Liver (tissue), 8 donors: ENCODE measurements at regions not wholly inside any gene's neighbourhood (a gene's known extent, or its start where the extent isn't known, plus 50 kb on each side); places are given as distances from the start of the nearest gene placed in this dataset.

Experiments used
- DNase-seq: peaks from one replicate; pipeline ENCODE4 v3.0.0-alpha.2; 2017; ENCODE audit warnings: low spot score
- H3K27ac ChIP-seq, 2 donors: one replicate each; pipeline ENCODE4 v1.7.0; 2013; ENCODE audit warnings: inconsistent platforms in 2 of 2, low read length in 2 of 2, control low read depth in 1 of 2, low read depth in 1 of 2, mild to moderate bottlenecking in 1 of 2
- H3K27me3 ChIP-seq, 4 donors: one replicate each; pipeline versions ENCODE4 v1.6.1 to v1.7.0; 2013; ENCODE audit warnings: low read length in 3 of 4, inconsistent platforms in 1 of 4, mild to moderate bottlenecking in 1 of 4, moderate library complexity in 1 of 4; ENCODE audit not compliant: control insufficient read depth in 4 of 4, insufficient read depth in 4 of 4
- H3K36me3 ChIP-seq, 4 donors: one replicate each; pipeline versions ENCODE4 v1.6.1 to v1.7.0; 2013; ENCODE audit warnings: low read length in 3 of 4, mild to moderate bottlenecking in 3 of 4, low read depth in 1 of 4, moderate library complexity in 1 of 4; ENCODE audit not compliant: control insufficient read depth in 4 of 4, insufficient read depth in 3 of 4
- H3K4me1 ChIP-seq, 4 donors: one replicate each; pipeline versions ENCODE4 v1.6.1 to v1.7.0; 2013; ENCODE audit warnings: low read length in 3 of 4, mild to moderate bottlenecking in 3 of 4, moderate library complexity in 1 of 4; ENCODE audit not compliant: control insufficient read depth in 4 of 4, insufficient read depth in 4 of 4
- H3K4me3 ChIP-seq, 3 donors: one replicate each; pipeline versions ENCODE4 v1.6.1 to v1.7.0; 2013; ENCODE audit warnings: low read length in 3 of 3, control low read depth in 1 of 3, low read depth in 1 of 3, mild to moderate bottlenecking in 1 of 3
- H3K9ac ChIP-seq, 2 donors: one replicate each; pipeline ENCODE4 v1.7.0; 2013; ENCODE audit warnings: low read length in 2 of 2, mild to moderate bottlenecking in 2 of 2, moderate library complexity in 2 of 2, control low read depth in 1 of 2, low read depth in 1 of 2
- H3K9me3 ChIP-seq, 4 donors: one replicate each; pipeline versions ENCODE4 v1.6.1 to v1.7.0; 2013; ENCODE audit warnings: low read length in 3 of 4; ENCODE audit not compliant: control insufficient read depth in 4 of 4
- ATF3 ChIP-seq: IDR thresholded peaks from 2 replicates; pipeline ENCODE4 v1.6.1; 2016; ENCODE audit warnings: antibody characterized with exemption
- CTCF ChIP-seq: fragments of 150-350 bp; IDR thresholded peaks from 2 replicates; pipeline ENCODE4 v1.5.1; 2017; ENCODE audit warnings: improper control_type of control experiment, low read depth, low read length; ENCODE audit not compliant: missing input control
- EGR1 ChIP-seq, 2 donors: IDR thresholded peaks; 2 replicates each; pipeline ENCODE4 v1.6.1; 2016 to 2018; ENCODE audit warnings: antibody characterized with exemption in 2 of 2, low read depth in 2 of 2
- FOXA1 ChIP-seq: IDR thresholded peaks from 2 replicates; pipeline ENCODE4 v1.6.1; 2016; ENCODE audit warnings: antibody characterized with exemption
- HNF4A ChIP-seq, 2 donors: conservative IDR thresholded peaks; 2 replicates each; pipeline ENCODE4 v1.6.1; 2016; ENCODE audit warnings: antibody characterized with exemption in 2 of 2, mild to moderate bottlenecking in 2 of 2
- HNF4G ChIP-seq: IDR thresholded peaks from 2 replicates; pipeline ENCODE4 v1.6.1; 2016; ENCODE audit warnings: antibody characterized with exemption
- JUND ChIP-seq, 2 donors: IDR thresholded peaks; 2 replicates each; pipeline ENCODE4 v1.6.1; 2016; ENCODE audit warnings: antibody characterized with exemption in 2 of 2
- MAX ChIP-seq: IDR thresholded peaks from 2 replicates; pipeline ENCODE4 v1.6.1; 2016; ENCODE audit warnings: antibody characterized with exemption
- NR2F2 ChIP-seq: IDR thresholded peaks from 2 replicates; pipeline ENCODE4 v1.6.1; 2016; ENCODE audit warnings: antibody characterized with exemption
- RAD21 ChIP-seq, 2 donors: IDR thresholded peaks; 2 replicates each; pipeline ENCODE4 v1.6.1; 2016; ENCODE audit warnings: antibody characterized with exemption in 2 of 2, mild to moderate bottlenecking in 2 of 2
- REST ChIP-seq: IDR thresholded peaks from 2 replicates; pipeline ENCODE4 v1.6.1; 2016; ENCODE audit warnings: antibody characterized with exemption, mild to moderate bottlenecking
- SP1 ChIP-seq: IDR thresholded peaks from 2 replicates; pipeline ENCODE4 v1.6.1; 2018; ENCODE audit warnings: antibody characterized with exemption, mild to moderate bottlenecking
- TAF1 ChIP-seq: conservative IDR thresholded peaks from 2 replicates; pipeline ENCODE4 v1.6.1; 2016; ENCODE audit warnings: antibody characterized with exemption, mild to moderate bottlenecking
- YY1 ChIP-seq: IDR thresholded peaks from 2 replicates; pipeline ENCODE4 v1.6.1; 2016; ENCODE audit warnings: antibody characterized with exemption, mild to moderate bottlenecking
- WGBS: extraction: QIAGEN DNeasy Blood & Tissue Kit; methylation state at CpG from one replicate; pipeline ENCODE4 v1.1.7; 2013; 5-methylcytosine and 5-hydroxymethylcytosine counted together
- donor health status: healthy.
- donor health status: healthy.
- donor health status: healthy.
- donor health status: healthy.
- donor health status: healthy.

GRCh38 chr16:8107296-8107695 lies 483.0 kb downstream of the TMEM114 start:
- 67% methylated on average over 10 of the region's 10 CpGs for WGBS
- no peak for TF ChIP-seq JUND (IDR thresholded peaks at IDR 0.05)
- no peak for TF ChIP-seq EGR1 (IDR thresholded peaks at IDR 0.05; ENCODE audit: low read depth in 2 of 2)
- no peak for TF ChIP-seq MAX
- no peak for TF ChIP-seq HNF4G
- no peak for TF ChIP-seq SP1
- no peak for TF ChIP-seq RAD21 (IDR thresholded peaks at IDR 0.05)
- no peak for TF ChIP-seq HNF4A (conservative IDR thresholded peaks at IDR 0.05)
- Histone ChIP-seq H3K9ac (no peak overlapping the region), H3K4me1 (no peaks in the 10 kb centered on the region), H3K4me3 (no peak overlapping the region), H3K27me3 (no peaks in the 10 kb centered on the region), H3K27ac (no peak overlapping the region), H3K9me3 (no peaks in the 10 kb centered on the region), H3K36me3 (no peaks in the 10 kb centered on the region)
- no peak for DNase-seq

GRCh38 chr16:8103649-8104289 lies 486.5 kb downstream of the TMEM114 start:
- no peak overlapping the region for H3K4me3 ChIP-seq
- no peak for TF ChIP-seq TAF1
- no peak overlapping the region for H3K9ac ChIP-seq
- DNase-seq, result no peak
- WGBS, result 78% methylated on average over 8 of the region's 8 CpGs
- H3K27ac ChIP-seq, result no peak overlapping the region
- H3K27me3 ChIP-seq, result no peaks in the 10 kb centered on the region
- H3K4me1 ChIP-seq, result no peaks in the 10 kb centered on the region
- peaks cover 0 to 3% (median 0%) of the 10 kb centered on the region in 4 donors for H3K9me3 ChIP-seq
- H3K36me3 ChIP-seq, result no peaks in the 10 kb centered on the region

- Histone ChIP-seq H3K36me3 (no peaks in the 10 kb centered on the region), H3K9ac (no peak overlapping the region), H3K4me1 (no peaks in the 10 kb centered on the region), H3K4me3 (no peak overlapping the region), H3K27ac (no peak overlapping the region), H3K27me3 (peaks cover 0 to 7% (median 0%) of the 10 kb centered on the region in 4 donors), H3K9me3 (peaks cover 0 to 5% (median 2%) of the 10 kb centered on the region in 4 donors)
- TF ChIP-seq SP1, result no peak
- TF ChIP-seq NR2F2, result no peak
- no peak for TF ChIP-seq CTCF
- no peak for TF ChIP-seq FOXA1
- 56% methylated on average over 4 of the region's 4 CpGs for WGBS
- no peak for DNase-seq
Observed at GRCh38 chr16:8099586-8099985, 490.7 kb downstream of the TMEM114 start.

GRCh38 chr16:8098947-8099512 lies 491.3 kb downstream of the TMEM114 start:
- Histone ChIP-seq H3K36me3 (no peaks in the 10 kb centered on the region), H3K4me3 (no peak overlapping the region), H3K27me3 (peaks cover 0 to 7% (median 0%) of the 10 kb centered on the region in 4 donors), H3K9me3 (peaks cover 0 to 5% (median 2%) of the 10 kb centered on the region in 4 donors), H3K27ac (no peak overlapping the region), H3K9ac (no peak overlapping the region), H3K4me1 (no peaks in the 10 kb centered on the region)
- no peak for DNase-seq
- 65% methylated on average over 11 of the region's 11 CpGs for WGBS
- TF ChIP-seq JUND (IDR thresholded peaks at IDR 0.05), result no peak
- TF ChIP-seq SP1, result no peak
- no peak for TF ChIP-seq HNF4A (conservative IDR thresholded peaks at IDR 0.05)
- TF ChIP-seq NR2F2, result no peak
- no peak for TF ChIP-seq CTCF
- TF ChIP-seq HNF4G, result no peak
- TF ChIP-seq YY1, result no peak
- TF ChIP-seq ATF3, result no peak
- no peak for TF ChIP-seq MAX
- no peak for TF ChIP-seq REST
